ENCODE measurements at regions not wholly inside any gene's neighbourhood (a gene's known extent, or its start where the extent isn't known, plus 50 kb on each side); places are given as distances from the start of the nearest gene placed in this dataset.
A peak's percentile ranks its signal among the peaks of the same experiment; 100 is the strongest.

GRCh38 chr3:69445024-69445423 lies 59.1 kb upstream of the FRMD4B start:
- ATAC-seq (ENCODE audit: low FRiP score) (no peak), DNase-seq (ENCODE audit: low spot score) (no peak)
- no peak for TF ChIP-seq CTCF (IDR thresholded peaks at IDR 0.05)

DNA sequence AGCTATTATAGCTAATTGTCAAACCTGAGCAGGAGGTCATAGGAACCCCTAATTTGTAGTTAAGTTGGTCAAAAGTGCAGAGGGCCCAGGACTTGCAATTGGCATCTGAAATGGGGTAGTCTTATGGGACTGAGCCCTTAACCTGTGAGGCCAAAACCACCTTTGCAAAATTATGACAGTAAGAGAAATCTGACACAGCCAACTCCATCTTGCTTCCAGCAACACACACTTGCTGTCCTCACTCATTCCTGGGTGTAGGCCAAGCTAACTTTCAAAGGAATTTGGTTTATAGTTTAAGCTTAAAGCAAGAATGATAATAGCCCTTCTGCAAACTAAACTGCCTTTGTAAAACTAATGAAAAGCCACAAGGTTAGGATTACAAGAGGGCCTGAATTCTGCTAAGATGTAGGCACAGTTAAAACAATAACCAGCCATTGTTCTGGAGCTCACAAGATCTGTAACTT lies 57.6 kb upstream of the FRMD4B start:
- ATAC-seq (ENCODE audit: low FRiP score): no peak
- TF ChIP-seq CTCF (IDR thresholded peaks at IDR 0.05): no peak

GRCh38 chr3:69442771-69443311 lies 57.0 kb upstream of the FRMD4B start:
- no peak for ATAC-seq (ENCODE audit: low FRiP score)
- TF ChIP-seq CTCF (IDR thresholded peaks at IDR 0.05): no peak
- DNase-seq (ENCODE audit: low spot score): no peak

More for the DNA sequence above, 57.6 kb upstream of the FRMD4B start:
- no peak for DNase-seq (ENCODE audit: low spot score)

DNA sequence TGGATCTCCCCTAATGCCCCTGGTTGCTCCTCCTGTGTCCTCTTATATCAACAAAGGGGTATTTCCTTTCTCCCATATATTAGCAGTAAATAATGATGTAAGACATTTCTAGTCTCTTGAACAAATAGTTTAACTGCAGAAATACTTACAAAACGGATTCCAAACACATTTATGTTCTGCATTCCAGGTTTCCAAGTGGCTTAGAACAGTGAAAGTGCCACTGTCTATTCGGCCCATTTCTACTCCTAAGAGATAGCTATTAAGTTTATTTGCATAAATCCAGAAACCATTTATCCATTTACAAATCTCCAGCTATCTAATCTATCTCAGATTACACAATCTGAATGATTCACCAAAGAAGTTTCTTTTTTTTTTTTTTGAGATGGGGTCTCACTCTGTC lies 55.8 kb upstream of the FRMD4B start:
- no peak for TF ChIP-seq CTCF (IDR thresholded peaks at IDR 0.05)
- DNase-seq (ENCODE audit: low spot score) (no peak), ATAC-seq (ENCODE audit: low FRiP score) (no peak)

GRCh38 chr3:69441040-69441439 lies 55.2 kb upstream of the FRMD4B start:
- DNase-seq (ENCODE audit: low spot score): no peak
- TF ChIP-seq CTCF (IDR thresholded peaks at IDR 0.05): no peak
- ATAC-seq (ENCODE audit: low FRiP score): no peak

- peak in 2 of 3 donors; percentile 17 to 43 for TF ChIP-seq CTCF (IDR thresholded peaks at IDR 0.05)
- ATAC-seq (ENCODE audit: low FRiP score): no peak
- DNase-seq (ENCODE audit: low spot score): no peak
Observed at GRCh38 chr3:69439643-69440270, 53.9 kb upstream of the FRMD4B start.

GRCh38 chr3:69438476-69438875 lies 52.6 kb upstream of the FRMD4B start:
- DNase-seq (ENCODE audit: low spot score) (no peak), ATAC-seq (ENCODE audit: low FRiP score) (no peak)
- no peak for TF ChIP-seq CTCF (IDR thresholded peaks at IDR 0.05)

Measured in omental fat pad (tissue), 3 donors.